PC-3 (cell line): ENCODE measurements at regions not wholly inside any gene's neighbourhood (a gene's known extent, or its start where the extent isn't known, plus 50 kb on each side); places are given as distances from the start of the nearest gene placed in this dataset.

Source experiments
- ATAC-seq: fragments of 200-7000 bp; cut with Tn5 transposase; 2 replicates; pipeline ENCODE4 v1.9.1; 2020; ENCODE audit warnings: mild to moderate bottlenecking, moderate library complexity
- BruUV-seq: library from RNA; stranded (reverse); fragments of 400-500 nt; replicated peaks from 2 replicates; lab custom pipeline; 2021; lab: Mats Ljungman, UMichigan
- CTCF ChIA-PET: fragments of 300-600 bp; sonication (Branson Sonifier 250); formaldehyde crosslinking; loops from one replicate; lab custom pipeline; 2022; ENCODE audit warnings: antibody characterized with exemption; lab: Charles Lee
- POLR2A ChIA-PET: fragments of 300-600 bp; sonication (Branson Sonifier 250); formaldehyde crosslinking; loops from one replicate; lab custom pipeline; 2022; ENCODE audit warnings: antibody characterized with exemption; ENCODE audit not compliant: unreplicated experiment; lab: Charles Lee
- DNase-seq: peaks from one replicate; pipeline ENCODE4 v3.0.0-alpha.2; 2015
- H2AFZ ChIP-seq: fragments of 300-600 bp; sonication (generic); 2 replicates; pipeline ENCODE4 v1.6.0; 2016; ENCODE audit warnings: antibody characterized with exemption, low read length
- H3F3A ChIP-seq: fragments of 300-600 bp; sonication (generic); one replicate; pipeline ENCODE4 v1.6.0; 2017; ENCODE audit warnings: antibody characterized with exemption, low read length, control low read depth, mild to moderate bottlenecking; ENCODE audit not compliant: unreplicated experiment
- H3K27ac ChIP-seq: fragments of 300-600 bp; sonication (generic); 2 replicates; pipeline ENCODE4 v1.5.1; 2016; ENCODE audit warnings: mild to moderate bottlenecking, low read length
- H3K27me3 ChIP-seq: fragments of 300-600 bp; sonication (generic); 2 replicates; pipeline ENCODE4 v1.6.1; 2016; ENCODE audit warnings: low read length, mixed read lengths
- H3K36me3 ChIP-seq: fragments of 300-600 bp; sonication (generic); 2 replicates; pipeline ENCODE4 v1.6.1; 2016; ENCODE audit warnings: low read depth, mixed run types, low read length, mixed read lengths
- H3K4me1 ChIP-seq: fragments of 300-600 bp; sonication (generic); 2 replicates; pipeline ENCODE4 v1.5.1; 2016; ENCODE audit warnings: low read length; ENCODE audit not compliant: insufficient read depth
- H3K4me2 ChIP-seq: fragments of 300-600 bp; sonication (generic); 2 replicates; pipeline ENCODE4 v1.6.0; 2016; ENCODE audit warnings: low read length
- H3K4me3 ChIP-seq: fragments of 300-600 bp; sonication (generic); 2 replicates; pipeline ENCODE4 v1.5.1; 2016; ENCODE audit warnings: mild to moderate bottlenecking, low read length, mixed read lengths
- H3K79me2 ChIP-seq: fragments of 300-600 bp; sonication (generic); 2 replicates; pipeline ENCODE4 v1.6.1; 2017; ENCODE audit warnings: low read length, mixed read lengths
- H3K9ac ChIP-seq: fragments of 300-600 bp; sonication (generic); 2 replicates; pipeline ENCODE4 v1.6.0; 2016; ENCODE audit warnings: mild to moderate bottlenecking, low read length
- H3K9me2 ChIP-seq: fragments of 300-600 bp; sonication (generic); replicated peaks from 2 replicates; pipeline ENCODE4 v1.6.1; 2016; ENCODE audit warnings: mixed run types, low read length, mixed read lengths
- H3K9me3 ChIP-seq: fragments of 300-600 bp; sonication (generic); 2 replicates; pipeline ENCODE4 v1.6.1; 2016; ENCODE audit warnings: low read length, mixed read lengths
- H4K20me1 ChIP-seq: fragments of 300-600 bp; sonication (generic); 2 replicates; pipeline ENCODE4 v1.6.1; 2016; ENCODE audit warnings: low read length, mixed read lengths
- EZH2 ChIP-seq: fragments of 300-600 bp; sonication (generic); IDR thresholded peaks from one replicate; pipeline ENCODE4 v1.6.1; 2017; ENCODE audit warnings: antibody characterized with exemption, mild to moderate bottlenecking, low read length; ENCODE audit not compliant: unreplicated experiment
- EZH2phosphoT487 ChIP-seq: fragments of 300-600 bp; sonication (generic); IDR thresholded peaks from 2 replicates; pipeline ENCODE4 v1.6.1; 2018; ENCODE audit warnings: mild to moderate bottlenecking, antibody characterized with exemption, low read length, borderline replicate concordance
- intact Hi-C: fragments of 100-400 bp; cut with micrococcal nuclease; formaldehyde crosslinking; loops from 2 replicates; pipeline ENCODE4 v1.9.0; 2023
- TF ChIP-seq, protein P1 (sequence below): fragments of 300-600 bp; sonication (generic); conservative IDR thresholded peaks from 2 replicates; pipeline ENCODE4 v1.5.1; 2017; ENCODE audit warnings: antibody characterized with exemption, low read depth, mild to moderate bottlenecking, low read length

GRCh38 chr4:18203966-18204365, 182.4 kb upstream of the LCORL start:
- TF ChIP-seq EZH2 = no peak
- TF ChIP-seq, protein P1, sequence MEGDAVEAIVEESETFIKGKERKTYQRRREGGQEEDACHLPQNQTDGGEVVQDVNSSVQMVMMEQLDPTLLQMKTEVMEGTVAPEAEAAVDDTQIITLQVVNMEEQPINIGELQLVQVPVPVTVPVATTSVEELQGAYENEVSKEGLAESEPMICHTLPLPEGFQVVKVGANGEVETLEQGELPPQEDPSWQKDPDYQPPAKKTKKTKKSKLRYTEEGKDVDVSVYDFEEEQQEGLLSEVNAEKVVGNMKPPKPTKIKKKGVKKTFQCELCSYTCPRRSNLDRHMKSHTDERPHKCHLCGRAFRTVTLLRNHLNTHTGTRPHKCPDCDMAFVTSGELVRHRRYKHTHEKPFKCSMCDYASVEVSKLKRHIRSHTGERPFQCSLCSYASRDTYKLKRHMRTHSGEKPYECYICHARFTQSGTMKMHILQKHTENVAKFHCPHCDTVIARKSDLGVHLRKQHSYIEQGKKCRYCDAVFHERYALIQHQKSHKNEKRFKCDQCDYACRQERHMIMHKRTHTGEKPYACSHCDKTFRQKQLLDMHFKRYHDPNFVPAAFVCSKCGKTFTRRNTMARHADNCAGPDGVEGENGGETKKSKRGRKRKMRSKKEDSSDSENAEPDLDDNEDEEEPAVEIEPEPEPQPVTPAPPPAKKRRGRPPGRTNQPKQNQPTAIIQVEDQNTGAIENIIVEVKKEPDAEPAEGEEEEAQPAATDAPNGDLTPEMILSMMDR = no peak
- no peak for TF ChIP-seq EZH2phosphoT487
- intact Hi-C loops = no loop called here
- Histone ChIP-seq H3K4me2 (no peak overlapping the region), H2AFZ (no peak overlapping the region), H3K36me3 (no peaks in the 10 kb centered on the region), H4K20me1 (no peaks in the 10 kb centered on the region), H3K9me3 (no peaks in the 10 kb centered on the region), H3K79me2 (no peaks in the 10 kb centered on the region), H3F3A (no peaks in the 10 kb centered on the region), H3K27me3 (no peaks in the 10 kb centered on the region), H3K4me1 (no peaks in the 10 kb centered on the region), H3K9me2 (no peaks in the 10 kb centered on the region), H3K27ac (no peak overlapping the region), H3K9ac (no peak overlapping the region), H3K4me3 (no peak overlapping the region)
- DNase-seq (no peak), ATAC-seq (no peak)
- CTCF ChIA-PET = no interaction called here
- BruUV-seq = no TSS peak
- POLR2A ChIA-PET = no interaction called here

DNA sequence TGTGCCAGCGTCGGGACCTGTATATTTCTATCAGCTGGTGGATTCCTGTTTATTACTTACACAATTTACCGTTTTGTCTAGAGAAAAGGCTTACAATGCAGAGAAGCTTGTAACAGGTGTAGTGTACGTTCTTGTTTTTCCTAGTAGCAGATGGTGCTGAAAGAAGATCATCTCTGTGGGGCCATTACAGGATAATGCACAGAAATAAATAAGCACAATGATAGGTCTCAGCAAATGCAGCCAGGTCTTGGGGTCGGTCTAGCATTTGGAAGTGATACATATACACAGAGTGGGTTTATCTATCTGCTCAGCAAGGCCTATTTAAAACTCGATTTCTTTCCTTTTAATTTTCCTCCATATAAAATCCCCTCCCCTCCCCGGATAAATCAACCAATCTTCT, 180.9 kb upstream of the LCORL start:
- ATAC-seq (no peak), DNase-seq (no peak)
- Histone ChIP-seq H3K4me3 (no peak overlapping the region), H3K27ac (no peak overlapping the region), H3K4me2 (no peak overlapping the region), H3K9me3 (no peaks in the 10 kb centered on the region), H3K36me3 (no peaks in the 10 kb centered on the region), H4K20me1 (no peaks in the 10 kb centered on the region), H3K9me2 (no peaks in the 10 kb centered on the region), H3K9ac (no peak overlapping the region), H3K27me3 (no peaks in the 10 kb centered on the region), H3K79me2 (no peaks in the 10 kb centered on the region), H3F3A (no peaks in the 10 kb centered on the region), H2AFZ (no peak overlapping the region), H3K4me1 (no peaks in the 10 kb centered on the region)
- ChIA-PET CTCF (no interaction called here), POLR2A (no interaction called here)
- BruUV-seq = no TSS peak
- intact Hi-C loops = no loop called here
- TF ChIP-seq, protein P1 = no peak
- no peak for TF ChIP-seq EZH2phosphoT487
- TF ChIP-seq EZH2 = no peak

- ChIA-PET CTCF (no interaction called here), POLR2A (no interaction called here)
- no peaks in the 10 kb centered on the region for H3K27me3 ChIP-seq
- intact Hi-C loops = no loop called here
- no peak overlapping the region for H3K27ac ChIP-seq
- no peak overlapping the region for H3K4me3 ChIP-seq
- no peaks in the 10 kb centered on the region for H3F3A ChIP-seq
- H3K9me3 ChIP-seq = no peaks in the 10 kb centered on the region
- H2AFZ ChIP-seq = no peak overlapping the region
- H3K9me2 ChIP-seq = no peaks in the 10 kb centered on the region
- no peak overlapping the region for H3K4me2 ChIP-seq
- H3K4me1 ChIP-seq = no peaks in the 10 kb centered on the region
- no peak overlapping the region for H3K9ac ChIP-seq
- no peaks in the 10 kb centered on the region for H4K20me1 ChIP-seq
- H3K36me3 ChIP-seq = no peaks in the 10 kb centered on the region
- no peak for ATAC-seq
- no peak for TF ChIP-seq EZH2
- TF ChIP-seq, protein P1 = no peak
- TF ChIP-seq EZH2phosphoT487 = no peak
- no peak for DNase-seq
- H3K79me2 ChIP-seq = no peaks in the 10 kb centered on the region
- BruUV-seq = no TSS peak
These were observed 180.3 kb upstream of the LCORL start for GRCh38 chr4:18201885-18202284.
